Neuronal stem cell (in vitro differentiated cells): ENCODE measurements at regions not wholly inside any gene's neighbourhood (a gene's known extent, or its start where the extent isn't known, plus 50 kb on each side); places are given as distances from the start of the nearest gene placed in this dataset.

Source experiments
- DNase-seq: peaks from one replicate; pipeline ENCODE4 v3.0.0-alpha.2; 2013; ENCODE audit warnings: low spot score
- H2AFZ ChIP-seq: one replicate; pipeline ENCODE4 v1.6.1; 2013; ENCODE audit warnings: mild to moderate bottlenecking, low read length, inconsistent platforms
- H2AK5ac ChIP-seq: 2 replicates; pipeline ENCODE4 v1.6.1; 2013; ENCODE audit warnings: low read depth, mild to moderate bottlenecking, inconsistent platforms, low read length, moderate library complexity, mixed read lengths
- H2BK120ac ChIP-seq: 2 replicates; pipeline ENCODE4 v1.6.1; 2013; ENCODE audit warnings: low read depth, mild to moderate bottlenecking, inconsistent platforms, low read length, moderate library complexity, mixed read lengths
- H2BK12ac ChIP-seq: one replicate; pipeline ENCODE4 v1.6.1; 2013; ENCODE audit warnings: low read length, inconsistent platforms
- H2BK15ac ChIP-seq: 2 replicates; pipeline ENCODE4 v1.6.1; 2013; ENCODE audit warnings: mild to moderate bottlenecking, low read length, inconsistent platforms, mixed read lengths
- H2BK5ac ChIP-seq: one replicate; pipeline ENCODE4 v1.6.1; 2013; ENCODE audit warnings: inconsistent platforms, mild to moderate bottlenecking, low read length, moderate library complexity
- H3K14ac ChIP-seq: one replicate; pipeline ENCODE4 v1.6.1; 2013; ENCODE audit warnings: low read length, inconsistent platforms
- H3K18ac ChIP-seq: 2 replicates; pipeline ENCODE4 v1.6.1; 2013; ENCODE audit warnings: low read length, inconsistent platforms
- H3K23ac ChIP-seq: 2 replicates; pipeline ENCODE4 v1.6.1; 2013; ENCODE audit warnings: low read depth, mild to moderate bottlenecking, mixed read lengths, low read length, inconsistent platforms; ENCODE audit not compliant: poor library complexity
- H3K27ac ChIP-seq: replicated peaks from 3 replicates; pipeline ENCODE4 v1.5.1; 2013; ENCODE audit warnings: low read length, inconsistent platforms
- H3K27me3 ChIP-seq, 3 experiments: 2 replicates each; pipeline ENCODE4 v1.6.1; 2013; ENCODE audit warnings: low read length in 3 of 3, mild to moderate bottlenecking in 2 of 3, inconsistent platforms in 1 of 3, low read depth in 1 of 3, mixed read lengths in 1 of 3, moderate library complexity in 1 of 3; ENCODE audit not compliant: control insufficient read depth in 3 of 3, insufficient read depth in 3 of 3
- H3K36me3 ChIP-seq, 2 donors: replicated peaks in 1 of 2; 2 replicates each; pipeline ENCODE4 v1.6.1; 2013; ENCODE audit warnings: low read length in 2 of 2; ENCODE audit not compliant: control insufficient read depth in 2 of 2, insufficient read depth in 2 of 2
- H3K4ac ChIP-seq: 2 replicates; pipeline ENCODE4 v1.6.1; 2013; ENCODE audit warnings: inconsistent platforms, mild to moderate bottlenecking, low read length, moderate library complexity
- H3K4me1 ChIP-seq, 2 donors: 1 replicate in 1 of 2; 2 replicates in 1 of 2; pipeline ENCODE4 v1.6.1; 2013; ENCODE audit warnings: low read length in 2 of 2, low read depth in 1 of 2; ENCODE audit not compliant: control insufficient read depth in 2 of 2, insufficient read depth in 1 of 2
- H3K4me2 ChIP-seq: one replicate; pipeline ENCODE4 v1.6.1; 2013; ENCODE audit warnings: mild to moderate bottlenecking, low read length, inconsistent platforms; ENCODE audit not compliant: insufficient read depth, poor library complexity, severe bottlenecking
- H3K4me3 ChIP-seq, 2 donors: 2 replicates each; pipeline ENCODE4 v1.5.1; 2013; ENCODE audit warnings: low read length in 2 of 2, mild to moderate bottlenecking in 2 of 2, inconsistent platforms in 1 of 2, moderate library complexity in 1 of 2
- H3K79me1 ChIP-seq: one replicate; pipeline ENCODE4 v1.6.1; 2013; ENCODE audit warnings: low read depth, mild to moderate bottlenecking, inconsistent platforms, low read length, moderate library complexity
- H3K9ac ChIP-seq: one replicate; pipeline ENCODE4 v1.6.1; 2013; ENCODE audit warnings: mild to moderate bottlenecking, low read depth, low read length, inconsistent platforms; ENCODE audit not compliant: poor library complexity
- H3K9me3 ChIP-seq, 2 donors: replicated peaks in 1 of 2; 2 replicates each; pipeline versions ENCODE3 to v1.6.1; 2013; ENCODE audit warnings: low read length in 2 of 2, mild to moderate bottlenecking in 2 of 2, inconsistent platforms in 1 of 2, low read depth in 1 of 2, mixed read lengths in 1 of 2, moderate library complexity in 1 of 2; ENCODE audit not compliant: control insufficient read depth in 2 of 2, insufficient read depth in 1 of 2
- H4K8ac ChIP-seq: one replicate; pipeline ENCODE4 v1.6.1; 2013; ENCODE audit warnings: low read depth, mild to moderate bottlenecking, inconsistent platforms, low read length, moderate library complexity
- H4K91ac ChIP-seq: one replicate; pipeline ENCODE4 v1.6.1; 2013; ENCODE audit warnings: low read length, low read depth, mild to moderate bottlenecking, inconsistent platforms; ENCODE audit not compliant: poor library complexity
- WGBS, 2 donors: extraction: QIAGEN DNeasy Blood & Tissue Kit; methylation state at CpG; one replicate each; pipeline ENCODE4 v1.1.7; 2013; ENCODE audit warnings: missing lambda C conversion rate in 2 of 2, mixed read lengths in 1 of 2; ENCODE audit not compliant: insufficient read length in 2 of 2, insufficient replicate concordance in 1 of 2; ENCODE audit errors: extremely low coverage in 2 of 2; 5-methylcytosine and 5-hydroxymethylcytosine counted together

DNA sequence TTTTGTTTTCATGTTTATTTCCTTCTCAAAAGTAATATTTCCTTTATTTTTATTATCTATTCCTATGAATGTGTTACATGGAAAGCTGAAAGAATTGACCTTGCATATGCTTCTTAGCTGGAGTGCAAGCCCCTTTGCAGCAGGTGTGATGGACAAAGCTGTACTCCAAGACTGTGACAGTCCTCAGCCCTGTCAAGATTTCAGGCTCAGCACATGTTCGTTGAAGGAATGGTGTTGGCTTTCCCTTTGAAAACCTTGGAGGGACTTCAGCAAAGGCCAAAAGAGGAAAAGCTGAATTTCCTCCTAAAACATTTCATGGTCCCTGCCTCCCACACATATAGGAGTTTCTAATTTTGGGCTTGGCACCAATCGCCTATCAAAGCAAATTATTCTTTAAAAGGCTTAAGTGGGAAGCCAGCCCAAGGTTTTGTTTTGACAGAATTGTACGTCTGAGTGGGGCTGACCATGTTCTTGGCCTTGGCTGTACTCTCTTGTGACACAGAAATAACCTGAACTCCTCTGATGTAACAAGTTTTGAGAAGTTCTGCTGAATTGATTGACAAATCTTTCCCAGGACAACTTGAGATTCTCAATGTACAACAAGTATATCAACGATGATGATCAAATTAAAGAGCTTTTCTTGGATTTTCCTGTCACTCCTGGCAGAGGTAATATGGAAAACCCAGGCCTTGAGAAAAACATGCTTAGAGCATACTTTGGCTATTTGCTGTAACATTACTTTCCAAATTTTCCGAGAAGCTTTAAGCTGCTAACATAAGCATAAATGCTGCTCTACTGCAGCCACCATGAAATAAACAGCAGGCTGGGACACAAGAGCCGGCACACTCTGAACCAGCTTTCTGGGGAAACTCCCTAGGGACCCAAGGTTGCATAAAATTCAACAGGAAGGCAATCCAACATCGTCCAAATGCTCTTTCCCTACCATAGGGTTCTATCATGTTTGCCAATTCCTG is 135.7 kb upstream of the ZNF648 start:
- Histone ChIP-seq H2BK5ac (no peak overlapping the region), H3K4me1 (no peaks in the 10 kb centered on the region), H2AK5ac (no peak overlapping the region), H3K27me3 (peaks cover 0 to 9% (median 0%) of the 10 kb centered on the region in 3 experiments), H3K14ac (no peak overlapping the region), H3K27ac (no peak overlapping the region), H2BK15ac (no peak overlapping the region), H3K79me1 (no peaks in the 10 kb centered on the region), H3K9me3 (no peaks in the 10 kb centered on the region), H3K18ac (no peak overlapping the region), H3K4me3 (no peak overlapping the region), H2BK120ac (no peak overlapping the region), H3K4ac (no peak overlapping the region), H4K8ac (no peak overlapping the region), H2BK12ac (no peak overlapping the region), H3K4me2 (no peak overlapping the region), H3K23ac (no peak overlapping the region), H3K36me3 (no peaks in the 10 kb centered on the region), H2AFZ (no peak overlapping the region), H4K91ac (no peak overlapping the region), H3K9ac (no peak overlapping the region)
- no CpG with 5 or more reads among the region's 7 CpGs for WGBS, 2 donors
- no peak for DNase-seq

DNA sequence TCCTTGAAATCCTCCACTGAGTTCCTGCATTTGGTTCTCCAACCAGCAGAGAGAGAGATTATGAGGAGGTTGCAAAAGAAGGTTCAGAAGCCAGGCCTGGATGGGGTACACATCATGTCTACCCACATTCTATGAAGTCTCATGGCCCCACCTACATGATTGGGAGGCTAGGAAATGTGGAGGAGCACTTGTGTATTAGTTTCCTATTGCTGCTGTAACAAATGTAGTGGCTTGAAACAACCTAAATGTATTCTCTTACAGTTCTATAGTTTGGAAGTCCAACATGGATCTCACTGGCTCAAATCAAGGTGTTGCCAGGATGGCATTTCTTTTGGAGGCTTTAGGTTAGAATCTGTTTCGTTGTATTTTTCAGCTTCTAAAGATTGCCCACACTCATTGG is 134.2 kb upstream of the ZNF648 start:
- Histone ChIP-seq H2BK12ac (no peak overlapping the region), H2BK120ac (no peak overlapping the region), H3K4me1 (no peaks in the 10 kb centered on the region), H3K36me3 (no peaks in the 10 kb centered on the region), H3K79me1 (no peaks in the 10 kb centered on the region), H3K14ac (no peak overlapping the region), H3K27me3 (peaks cover 0 to 9% (median 0%) of the 10 kb centered on the region in 3 experiments), H2AK5ac (no peak overlapping the region), H3K9ac (no peak overlapping the region), H2BK5ac (no peak overlapping the region), H3K4me2 (no peak overlapping the region), H2BK15ac (no peak overlapping the region), H3K4ac (no peak overlapping the region), H4K8ac (no peak overlapping the region), H4K91ac (no peak overlapping the region), H3K4me3 (no peak overlapping the region), H3K9me3 (no peaks in the 10 kb centered on the region), H3K27ac (no peak overlapping the region), H3K23ac (no peak overlapping the region), H2AFZ (no peak overlapping the region), H3K18ac (no peak overlapping the region)
- no CpG with 5 or more reads among the region's 1 CpG for WGBS, 2 donors
- no peak for DNase-seq

DNA sequence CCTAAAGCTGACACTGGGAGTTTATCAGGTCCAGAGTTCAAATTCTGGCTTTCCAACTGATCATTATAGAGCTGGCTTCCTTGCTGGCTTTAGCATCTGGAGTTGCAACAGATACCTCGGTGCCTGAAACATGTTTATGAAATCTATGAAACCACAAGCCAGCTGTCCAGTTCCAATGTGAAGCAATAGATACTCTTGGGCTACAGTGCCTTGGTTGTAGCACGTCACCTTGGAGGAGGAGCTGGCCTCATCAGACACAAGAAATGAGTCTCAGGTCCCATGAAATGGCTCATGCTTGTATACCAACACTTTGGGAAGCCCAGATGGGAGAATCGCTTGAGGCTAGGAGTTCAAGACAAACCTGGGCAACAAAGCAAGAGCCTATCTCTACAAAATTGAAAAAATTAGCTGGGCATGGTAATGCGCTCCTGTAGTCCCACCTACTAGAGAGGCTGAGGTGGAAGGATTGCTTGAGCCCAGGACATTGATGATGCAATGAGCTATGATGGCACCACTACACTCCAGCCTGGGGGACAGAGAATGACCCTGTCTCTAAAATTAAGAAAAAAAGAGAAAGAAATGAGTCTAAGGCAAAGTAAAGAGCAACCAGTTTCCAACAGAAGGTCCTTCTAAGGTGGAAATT is 132.5 kb upstream of the ZNF648 start:
- Histone ChIP-seq H3K4me2 (no peak overlapping the region), H3K9me3 (no peaks in the 10 kb centered on the region), H3K4ac (no peak overlapping the region), H2BK120ac (no peak overlapping the region), H2BK5ac (no peak overlapping the region), H2AK5ac (no peak overlapping the region), H3K23ac (no peak overlapping the region), H3K14ac (no peak overlapping the region), H3K27ac (no peak overlapping the region), H2AFZ (no peak overlapping the region), H3K27me3 (peaks cover 0 to 9% (median 0%) of the 10 kb centered on the region in 3 experiments), H3K9ac (no peak overlapping the region), H3K36me3 (no peaks in the 10 kb centered on the region), H3K79me1 (no peaks in the 10 kb centered on the region), H2BK15ac (no peak overlapping the region), H4K8ac (no peak overlapping the region), H2BK12ac (no peak overlapping the region), H3K4me3 (no peak overlapping the region), H3K18ac (no peak overlapping the region), H3K4me1 (peaks cover 3 to 4% of the 10 kb centered on the region in 2 donors), H4K91ac (no peak overlapping the region)
- DNase-seq = no peak
- no CpG with 5 or more reads among the region's 4 CpGs for WGBS, 2 donors

DNA sequence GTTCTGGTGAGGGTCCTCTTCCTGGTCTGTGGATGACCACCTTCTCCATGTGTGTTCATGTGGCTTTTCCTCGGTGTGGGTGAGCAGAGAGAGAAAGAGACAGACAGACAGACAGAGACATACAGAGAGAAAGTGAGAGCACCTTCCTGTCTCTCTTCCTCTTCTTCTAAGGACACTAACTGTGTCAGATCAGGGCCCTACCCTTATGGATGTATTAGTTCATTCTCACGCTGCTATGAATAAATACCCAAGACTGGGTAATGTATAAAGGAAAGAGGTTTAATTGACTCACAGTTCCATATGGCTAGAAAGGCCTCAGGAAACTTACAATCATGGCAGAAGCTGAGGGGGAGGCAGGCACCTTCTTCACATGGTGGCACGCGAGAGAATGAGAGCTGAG is 131.5 kb upstream of the ZNF648 start:
- H3K4ac ChIP-seq = no peak overlapping the region
- H4K8ac ChIP-seq = no peak overlapping the region
- WGBS, 2 donors = no CpG with 5 or more reads among the region's 4 CpGs
- H2BK12ac ChIP-seq = no peak overlapping the region
- H3K79me1 ChIP-seq = no peaks in the 10 kb centered on the region
- H2BK5ac ChIP-seq = no peak overlapping the region
- no peak overlapping the region for H3K23ac ChIP-seq
- no peak overlapping the region for H3K4me2 ChIP-seq
- no peak overlapping the region for H3K14ac ChIP-seq
- H3K9ac ChIP-seq = no peak overlapping the region
- H2BK15ac ChIP-seq = no peak overlapping the region
- peaks cover 0 to 9% (median 0%) of the 10 kb centered on the region in 3 experiments for H3K27me3 ChIP-seq
- peaks cover 3 to 4% of the 10 kb centered on the region in 2 donors for H3K4me1 ChIP-seq
- H4K91ac ChIP-seq = no peak overlapping the region
- H3K27ac ChIP-seq = no peak overlapping the region
- no peak for DNase-seq
- H3K18ac ChIP-seq = no peak overlapping the region
- H3K4me3 ChIP-seq = no peak overlapping the region
- H2AFZ ChIP-seq = no peak overlapping the region
- H3K36me3 ChIP-seq = no peaks in the 10 kb centered on the region
- H3K9me3 ChIP-seq = no peaks in the 10 kb centered on the region
- no peak overlapping the region for H2BK120ac ChIP-seq
- H2AK5ac ChIP-seq = no peak overlapping the region
